DMS114 treated with DMSO at 0.1 percent for 48 hours (cell line): ENCODE measurements at regions not wholly inside any gene's neighbourhood (a gene's known extent, or its start where the extent isn't known, plus 50 kb on each side); places are given as distances from the start of the nearest gene placed in this dataset.

Experiments
- DNase-seq: peaks from one replicate; lab custom pipeline; 2025; ENCODE audit not compliant: unreplicated experiment; lab: John Stamatoyannopoulos, UW

DNA sequence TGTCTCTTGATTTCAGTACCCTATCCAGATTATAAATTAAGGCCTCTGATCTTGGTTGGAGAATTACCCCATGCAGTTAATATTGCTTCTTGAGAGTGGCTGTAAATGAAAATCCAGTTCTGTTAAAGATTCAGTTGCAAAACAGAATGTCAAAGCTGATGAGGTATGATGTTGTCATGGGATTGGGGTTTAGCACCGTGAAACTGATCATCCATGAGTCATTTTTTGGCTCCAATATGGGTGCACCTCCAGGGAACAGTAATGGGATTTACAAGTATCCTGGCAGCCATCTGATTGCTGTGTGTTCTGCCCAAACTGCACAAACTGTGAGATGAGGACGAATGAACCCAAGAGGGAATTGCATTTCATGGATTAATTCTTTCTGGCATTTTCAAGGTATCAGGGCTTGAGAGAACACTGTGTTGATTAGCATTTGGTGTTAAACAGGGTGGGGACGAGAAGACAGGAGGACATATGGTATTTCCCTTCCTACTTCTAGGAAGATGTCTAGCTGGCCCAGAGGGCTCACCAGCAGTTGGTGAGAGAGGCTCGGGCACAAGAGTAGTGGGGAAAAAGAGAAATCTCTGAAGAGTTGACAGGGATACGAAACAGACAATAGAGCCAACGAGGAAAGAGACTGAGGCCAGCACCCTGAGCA is 214.7 kb downstream of the GAS1 start:
- no peak for DNase-seq

DNA sequence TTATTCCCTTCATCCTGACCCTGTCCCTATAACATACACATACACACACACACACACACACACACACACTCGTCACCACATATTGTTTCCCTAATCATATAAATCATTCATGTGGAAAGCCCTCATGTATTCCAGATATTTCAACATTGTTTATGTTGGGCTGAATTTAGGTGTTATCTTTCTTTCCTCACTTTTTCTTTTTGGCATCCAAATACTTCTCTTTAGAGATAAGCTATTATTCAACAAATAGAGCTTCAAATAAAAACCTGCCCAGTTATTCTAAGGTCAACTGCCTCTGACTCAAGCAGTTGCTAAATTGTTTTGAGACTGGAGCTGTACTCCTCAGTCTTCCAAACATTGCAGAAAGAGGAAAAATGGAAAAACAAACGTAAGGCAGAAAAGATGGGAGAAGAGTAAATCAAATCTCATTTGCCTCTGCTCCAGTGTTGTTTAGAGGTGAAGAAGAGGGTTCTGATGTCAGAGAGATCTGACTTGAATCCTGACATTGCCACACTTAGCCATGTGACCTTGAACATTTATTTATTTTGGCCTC is 215.7 kb downstream of the GAS1 start:
- no peak for DNase-seq

DNA sequence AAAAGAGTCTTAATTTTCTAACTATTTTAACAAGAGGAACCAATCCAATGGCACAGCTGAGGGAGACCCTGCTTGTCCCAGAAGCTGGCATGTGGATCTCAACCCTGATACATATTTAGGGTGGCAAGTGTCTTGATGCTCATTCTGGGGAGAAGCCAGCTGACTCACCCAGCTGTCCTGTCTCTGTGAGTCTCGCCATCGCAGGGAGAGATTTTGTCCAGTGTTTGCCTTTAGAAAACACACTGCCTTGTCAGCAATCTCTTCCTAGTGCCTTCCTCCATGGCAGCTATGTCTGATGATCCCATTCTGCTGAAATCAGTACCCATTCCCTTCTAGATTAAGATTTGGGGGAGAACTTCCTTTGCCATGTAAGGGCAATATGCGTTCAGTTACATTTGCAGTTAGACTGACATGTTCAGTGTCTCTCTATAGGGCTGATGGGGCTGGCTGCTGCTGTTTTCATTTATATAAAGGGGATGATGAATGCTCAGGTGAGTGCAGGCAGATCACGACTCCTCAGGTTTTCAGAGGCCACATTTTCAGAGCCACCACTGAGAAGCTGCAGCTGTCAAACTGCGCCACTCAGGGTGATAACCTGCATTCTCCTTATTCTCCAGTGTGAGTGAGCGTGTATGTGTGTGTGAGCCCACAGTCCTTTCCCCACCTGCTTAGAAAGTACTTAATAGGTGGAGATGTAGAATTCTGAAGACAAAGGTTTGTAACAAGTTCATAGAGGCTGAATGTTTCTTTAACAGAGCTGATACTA is 217.0 kb downstream of the GAS1 start:
- no peak for DNase-seq

DNA sequence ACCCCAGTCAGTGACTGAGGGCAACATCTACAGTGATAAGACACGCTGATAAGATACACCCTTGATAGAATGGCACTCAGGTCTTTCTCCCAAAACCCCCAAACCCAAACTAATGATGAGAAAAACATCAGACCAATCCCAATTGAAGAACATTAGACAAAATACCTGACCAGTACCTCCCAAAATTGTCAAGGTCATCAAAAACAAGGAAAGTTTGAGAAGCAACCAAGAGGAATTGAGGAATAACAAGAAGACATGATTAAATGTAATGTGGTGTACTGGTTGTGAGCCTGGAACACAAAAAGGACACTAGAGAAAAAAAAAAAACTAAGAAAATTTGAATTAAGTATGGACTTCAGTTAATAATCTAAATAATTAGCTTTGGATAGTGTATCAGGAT is 222.8 kb downstream of the GAS1 start:
- DNase-seq = no peak

DNA sequence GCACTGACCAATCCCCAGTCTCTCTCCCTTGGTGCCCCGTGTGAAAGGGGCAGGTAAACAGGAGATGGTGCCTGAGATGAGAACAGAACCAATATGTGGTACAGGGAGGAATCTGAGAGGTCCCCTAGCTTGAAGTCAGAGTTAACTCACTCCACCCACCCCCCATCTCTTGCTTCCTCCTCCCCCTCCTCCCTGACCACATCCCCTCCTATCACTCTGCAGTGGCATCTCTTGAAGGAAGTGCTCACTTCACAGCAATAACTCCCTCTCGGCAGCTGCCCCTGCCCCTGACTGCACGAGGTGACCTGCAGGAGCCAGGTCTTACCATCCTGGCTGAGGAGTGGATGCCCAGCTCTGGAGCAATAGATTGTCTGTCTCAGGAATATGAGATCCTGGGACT is 224.0 kb downstream of the GAS1 start:
- no peak for DNase-seq

DNA sequence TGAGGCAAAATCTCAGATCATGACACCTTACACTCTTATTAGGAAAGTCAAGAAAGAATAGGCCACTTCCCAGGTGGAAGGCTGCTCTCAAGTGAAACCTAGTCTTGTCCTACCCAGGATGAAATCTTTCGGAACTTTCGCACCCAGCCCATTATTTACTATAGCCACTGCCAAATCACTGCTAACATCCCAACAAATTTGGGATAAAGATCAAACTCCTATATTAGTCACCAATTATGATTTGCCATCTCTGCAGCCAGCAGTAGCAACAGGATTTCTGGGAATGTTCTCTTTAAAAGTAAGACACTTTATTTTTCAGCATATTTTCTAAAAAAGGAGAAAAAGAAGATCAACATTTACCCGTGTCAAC is 224.6 kb downstream of the GAS1 start:
- DNase-seq = no peak

DNA sequence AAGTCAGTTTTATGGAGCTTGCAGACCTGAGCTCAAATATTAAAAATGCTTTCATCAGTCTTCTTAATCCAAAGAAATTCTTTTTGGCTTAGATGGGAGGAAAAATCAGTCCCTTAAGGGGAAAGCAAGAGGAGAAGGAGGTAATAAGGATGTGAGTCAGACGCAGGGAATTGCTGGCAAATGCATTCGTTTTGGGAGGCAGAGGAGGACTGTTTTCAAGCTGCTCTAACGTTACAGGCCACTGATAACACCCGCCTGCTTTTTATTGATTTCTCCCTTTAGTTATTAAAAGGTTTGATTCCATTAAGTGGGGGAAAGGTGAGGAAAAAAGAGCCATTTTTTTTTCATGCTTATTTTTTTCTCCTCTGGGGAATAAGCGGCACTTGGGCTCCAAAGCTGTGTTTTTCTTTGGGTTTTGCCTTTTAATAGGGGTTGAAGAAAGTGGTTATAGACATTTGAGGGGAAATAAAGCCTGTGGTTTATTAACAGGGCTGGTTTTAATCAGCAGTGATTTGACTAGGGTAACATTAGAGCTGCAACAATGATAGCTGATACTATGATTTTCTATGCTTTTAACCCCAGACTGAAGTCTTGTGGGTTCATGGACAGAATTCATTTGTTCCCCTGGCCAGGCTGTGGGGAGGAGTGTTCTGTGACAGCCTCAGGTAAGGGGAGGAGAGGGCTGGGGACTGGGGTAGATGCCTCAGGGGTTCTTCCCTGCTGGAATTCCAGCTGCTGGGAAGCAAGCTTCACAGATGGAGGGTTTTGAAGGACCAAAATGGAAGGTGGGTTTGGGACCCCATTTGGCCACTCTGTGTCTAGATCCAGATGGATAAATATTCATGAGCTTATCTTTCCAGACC is 225.2 kb downstream of the GAS1 start:
- no peak for DNase-seq

DNA sequence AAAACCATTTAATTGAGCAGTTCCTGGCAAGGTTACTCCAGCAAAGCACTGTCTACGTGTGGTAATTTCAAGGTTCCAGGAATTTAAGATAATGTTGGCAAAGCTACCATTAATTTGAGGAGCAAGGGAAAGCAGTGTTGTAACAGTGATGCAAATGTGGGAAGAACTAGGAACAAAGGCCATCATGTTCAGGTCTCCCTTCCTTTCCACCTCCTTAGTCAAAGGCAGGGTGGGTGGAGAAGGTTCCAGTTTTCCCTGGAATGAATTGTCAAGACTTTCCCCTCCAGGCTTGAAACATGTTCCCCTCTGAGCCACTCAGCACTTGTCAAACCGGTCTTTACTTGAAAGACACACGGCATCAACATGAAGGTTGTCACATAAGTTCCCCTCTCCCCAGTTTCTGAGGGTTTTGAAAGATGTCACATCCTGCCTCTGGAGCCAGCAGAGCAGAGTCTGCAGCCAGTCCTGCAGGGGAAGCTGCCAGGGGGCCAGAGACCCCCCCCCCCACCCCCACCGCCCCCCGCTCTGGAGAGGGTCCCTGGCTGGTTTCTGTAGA is 226.0 kb downstream of the GAS1 start:
- no peak for DNase-seq

DNA sequence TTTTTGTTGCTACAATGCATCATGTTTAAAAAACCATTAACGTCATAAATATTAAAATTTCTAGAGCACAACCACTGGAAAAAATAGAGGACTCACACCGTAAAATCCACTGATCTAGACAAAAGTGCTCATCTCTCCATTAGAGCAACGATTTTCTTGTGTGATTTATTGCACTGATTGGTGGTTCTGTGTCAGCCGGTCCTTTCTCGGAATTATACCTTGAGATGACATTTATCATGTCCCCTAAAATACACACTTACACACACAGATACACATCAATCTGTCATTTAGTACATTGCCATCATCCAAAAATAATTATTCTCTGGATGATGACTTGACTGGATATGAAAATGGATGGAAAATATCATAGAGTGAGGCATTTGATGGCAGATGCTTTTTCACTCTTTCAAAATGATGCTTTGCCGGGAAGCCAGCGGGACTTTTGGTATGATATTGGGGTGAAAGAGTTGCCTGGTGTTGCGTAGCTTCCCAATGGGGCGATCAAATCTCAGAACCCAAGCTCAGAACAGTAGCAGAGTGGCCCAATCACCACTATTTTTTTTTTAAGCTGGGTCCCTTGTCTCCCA is 226.6 kb downstream of the GAS1 start:
- DNase-seq = no peak

DNA sequence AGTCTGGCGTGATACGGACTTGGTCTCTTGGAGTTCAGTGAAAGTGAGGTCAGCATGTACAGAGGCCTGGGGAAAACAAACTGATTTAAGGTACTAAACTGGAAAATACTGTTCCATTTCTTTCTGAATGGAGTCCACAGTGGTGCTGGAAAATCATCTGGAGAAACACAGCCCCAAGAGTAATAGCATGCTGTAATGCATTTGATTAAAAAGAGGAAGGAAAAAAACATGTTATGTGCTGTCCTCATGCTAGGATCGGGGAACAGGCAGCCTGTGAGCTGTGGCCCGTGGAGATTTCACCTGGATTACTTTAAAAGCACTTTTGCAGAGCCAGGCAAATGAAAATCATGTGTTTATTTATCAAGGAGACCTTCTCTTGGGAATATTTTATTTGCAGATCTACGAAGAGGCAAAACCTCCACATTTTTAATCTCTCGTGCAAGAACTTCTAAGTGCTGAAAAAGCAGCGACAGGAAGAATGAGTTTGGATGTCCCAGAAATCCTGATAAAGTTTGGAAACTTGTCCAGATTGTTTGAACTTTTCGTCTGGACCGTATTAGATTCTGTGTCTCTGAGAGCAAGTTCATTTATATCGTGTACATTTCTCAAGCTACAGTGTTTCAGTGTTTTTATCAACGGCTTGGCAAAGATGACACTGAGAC is 228.8 kb downstream of the GAS1 start:
- DNase-seq = no peak

DNA sequence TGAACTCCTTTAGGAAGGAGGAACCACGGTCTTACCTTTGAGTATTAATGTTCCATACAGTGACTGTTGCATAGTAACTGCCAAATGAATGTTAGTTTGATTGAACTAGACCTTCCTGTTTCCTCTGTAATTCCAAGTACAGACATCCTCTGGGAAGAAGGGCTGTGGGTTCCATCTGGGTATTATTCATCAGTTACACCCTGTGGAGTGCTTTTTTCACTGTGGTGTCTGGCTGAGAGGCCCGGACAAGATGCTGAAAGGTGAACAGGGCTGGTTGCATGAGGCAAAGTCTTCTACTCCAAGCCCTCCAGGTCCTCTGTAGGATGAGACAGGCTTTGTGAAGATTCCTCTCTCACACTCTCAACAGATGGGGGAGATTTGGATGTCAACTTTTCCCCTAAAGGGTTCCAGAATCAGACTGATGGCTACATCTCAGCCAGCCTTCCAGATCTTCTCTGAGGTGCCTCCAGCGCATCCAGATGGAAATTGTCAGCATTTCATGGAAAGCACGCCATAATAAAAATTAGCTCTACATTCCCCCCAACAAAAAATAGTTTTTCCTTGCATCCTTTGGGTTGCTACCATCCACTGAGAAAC is 230.9 kb downstream of the GAS1 start:
- DNase-seq = no peak

DNA sequence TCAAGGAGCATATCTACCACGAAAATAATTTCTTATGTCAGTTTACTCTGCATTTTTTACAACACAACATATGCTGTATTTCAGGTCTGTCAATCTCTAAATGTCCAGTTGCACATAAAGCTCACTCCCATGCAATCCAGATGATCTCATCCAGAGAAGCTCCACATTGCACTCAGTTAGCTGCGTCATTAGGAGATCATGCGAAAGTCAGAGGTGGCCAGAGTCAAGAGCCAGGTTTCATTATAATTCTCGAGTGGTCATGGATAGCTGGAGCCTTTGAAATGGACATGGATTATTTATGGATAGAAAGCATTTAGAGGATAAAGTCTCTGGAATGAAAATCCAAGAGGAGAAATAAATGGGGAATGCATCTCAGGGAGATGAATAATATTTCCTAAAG is 232.3 kb downstream of the GAS1 start:
- DNase-seq = no peak

DNA sequence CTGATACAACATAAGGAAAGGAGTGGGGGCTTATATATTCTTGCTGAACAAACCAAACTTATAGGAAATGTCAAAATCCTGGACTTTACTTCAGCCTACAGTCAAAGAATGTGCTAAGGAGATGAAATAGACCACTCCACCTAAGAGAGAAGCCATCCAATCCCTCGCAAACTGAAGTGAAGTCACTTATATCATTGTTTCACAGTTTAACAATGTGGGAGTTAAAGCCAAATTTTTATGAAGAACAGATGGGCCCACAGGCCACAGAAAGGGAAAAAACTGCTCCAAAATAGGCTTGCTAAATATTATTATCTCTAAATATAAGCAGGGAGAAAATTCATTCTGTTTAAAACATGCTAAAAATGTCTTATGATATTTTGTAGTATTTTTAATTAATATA is 233.3 kb downstream of the GAS1 start:
- no peak for DNase-seq

DNA sequence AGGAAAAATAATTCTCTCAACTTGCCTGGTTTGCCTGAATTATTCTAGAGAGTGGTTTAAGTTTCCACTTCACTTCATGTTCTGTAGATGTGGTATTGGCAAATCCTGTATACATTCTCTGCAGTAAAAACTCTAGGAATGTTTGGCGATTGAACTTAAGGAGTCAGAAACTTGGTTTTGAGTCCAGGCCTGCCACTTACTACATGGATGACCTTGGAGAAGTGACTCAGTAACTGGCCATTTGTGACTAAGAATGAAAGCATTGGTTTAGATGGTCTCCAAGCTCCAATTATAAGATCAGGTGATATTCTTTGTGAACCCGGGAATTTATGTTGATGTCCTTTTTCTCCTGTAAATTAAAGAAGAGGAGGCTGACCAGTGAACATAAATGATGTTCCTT is 233.8 kb downstream of the GAS1 start:
- no peak for DNase-seq

DNA sequence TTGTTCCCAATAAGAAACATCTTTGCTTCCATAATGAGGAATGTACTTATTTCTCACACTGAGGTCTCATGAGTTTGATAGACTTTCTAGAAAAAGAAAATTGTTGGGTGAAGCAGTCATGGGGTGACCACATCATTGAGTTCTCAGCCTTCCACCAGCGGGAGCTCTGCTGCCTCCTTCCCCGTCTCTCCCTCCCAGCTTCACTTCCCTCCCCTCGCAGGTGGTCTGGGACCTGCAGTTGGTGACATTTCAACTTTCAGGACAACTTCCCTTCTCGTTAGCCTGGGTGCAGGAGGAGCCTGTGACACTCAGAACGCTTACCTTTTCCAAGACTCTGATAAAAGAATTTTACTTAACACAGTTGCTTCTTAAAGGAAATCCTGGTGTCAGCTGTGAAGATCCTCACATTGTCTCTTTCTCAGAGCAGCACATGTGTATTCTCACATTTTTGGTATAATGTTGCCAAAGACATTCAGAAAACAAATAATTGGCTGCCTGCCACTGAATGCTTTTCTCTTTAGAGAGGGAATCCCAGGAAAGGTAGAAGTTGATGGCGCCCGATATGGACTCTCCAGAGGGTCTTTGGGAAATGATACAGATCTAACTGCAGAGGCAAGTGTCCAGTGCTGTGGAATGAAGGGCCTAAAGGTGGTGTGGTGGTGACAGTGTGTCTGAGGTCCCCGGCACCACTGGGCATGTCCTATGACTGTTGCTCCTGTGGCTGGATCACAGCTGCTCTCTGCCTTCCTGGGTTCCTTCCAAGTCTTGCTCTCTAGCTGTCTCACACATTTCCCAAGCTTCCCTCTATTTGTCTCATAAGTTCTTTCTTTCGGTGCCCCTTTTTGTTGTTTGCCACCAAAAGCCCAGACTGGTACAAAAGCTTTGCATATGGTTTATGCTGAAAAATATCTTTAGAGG is 238.1 kb downstream of the GAS1 start:
- no peak for DNase-seq

DNA sequence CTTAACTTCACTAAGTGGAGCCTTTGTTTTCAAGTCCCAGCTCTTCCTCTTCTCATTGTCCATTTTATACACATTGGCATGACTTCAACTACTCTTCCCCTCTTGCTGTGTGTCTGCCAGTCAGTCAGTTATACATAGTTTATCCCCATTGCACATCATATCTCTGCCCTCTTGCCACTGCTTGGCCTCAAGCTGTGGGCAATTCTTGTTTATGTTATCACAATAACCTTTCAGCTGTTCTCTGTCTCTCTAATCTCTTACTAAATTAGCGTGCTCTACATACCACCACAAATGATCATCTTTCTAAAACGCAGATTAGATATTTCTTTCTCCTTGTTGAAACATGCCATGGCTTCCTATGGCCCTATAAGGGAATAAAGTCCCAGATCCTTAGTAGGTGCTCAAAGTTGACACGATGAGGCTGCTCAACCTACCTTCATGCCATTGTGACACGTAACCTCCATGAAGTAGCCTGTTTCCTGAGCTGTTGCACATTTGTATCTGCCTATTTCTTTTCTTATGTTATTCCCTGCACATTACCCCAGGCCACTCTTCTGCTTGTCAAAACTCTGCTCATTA is 239.3 kb downstream of the GAS1 start:
- no peak for DNase-seq

DNA sequence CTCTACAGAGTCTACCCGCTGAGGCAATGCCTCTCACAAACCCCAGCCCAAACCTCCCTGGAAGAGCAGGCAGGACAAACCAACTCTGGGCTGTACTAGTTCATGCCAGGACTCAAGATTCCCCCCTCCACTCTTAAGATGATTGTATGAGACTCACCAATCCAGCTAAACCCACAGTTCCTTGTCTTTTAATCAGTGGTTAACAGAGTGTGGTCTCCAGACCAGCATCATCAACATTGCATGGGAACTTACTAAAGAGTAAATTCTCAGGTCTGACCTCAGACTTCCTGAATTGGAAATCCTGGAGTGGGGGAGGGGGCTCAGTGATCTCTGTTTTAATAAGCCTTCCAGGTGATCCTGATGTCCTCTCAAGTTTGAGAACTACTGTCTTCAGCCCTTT is 240.9 kb downstream of the GAS1 start:
- no peak for DNase-seq

DNA sequence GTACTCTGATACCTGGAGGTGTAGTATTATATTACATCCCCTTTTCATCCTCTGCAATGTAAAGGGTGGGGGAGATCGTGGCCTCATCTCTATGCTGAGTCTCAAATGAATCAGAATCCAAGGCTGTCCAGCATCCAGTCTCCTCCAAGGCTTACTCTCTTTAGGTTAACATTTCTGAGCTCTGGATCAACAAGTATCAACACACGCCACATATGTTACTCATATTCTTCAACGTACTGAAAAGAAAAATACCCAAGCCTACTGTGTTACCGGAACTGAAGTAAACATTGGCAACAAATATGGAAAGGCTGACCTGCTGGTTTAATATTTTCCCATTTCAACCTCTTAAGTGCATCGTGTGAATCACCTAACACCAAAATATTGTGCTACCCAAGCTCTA is 241.8 kb downstream of the GAS1 start:
- DNase-seq = no peak

DNA sequence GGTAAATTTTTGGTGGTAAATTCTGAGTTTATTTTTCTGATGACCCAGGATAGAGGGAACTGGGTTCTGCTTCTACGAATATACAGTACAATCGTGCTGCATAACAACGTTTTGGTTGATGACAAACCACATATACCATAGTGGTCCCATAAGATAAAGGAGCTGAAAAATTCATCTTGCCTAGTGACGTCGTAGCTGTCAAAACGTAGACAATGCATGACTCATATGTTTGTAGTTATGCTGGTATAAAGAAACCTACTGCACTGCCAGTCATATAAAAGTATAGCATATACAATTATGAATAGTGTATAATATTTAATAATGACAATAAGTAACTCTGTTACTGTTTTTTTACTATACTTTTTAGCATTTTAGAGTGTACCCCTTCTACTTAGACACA is 244.0 kb downstream of the GAS1 start:
- no peak for DNase-seq
